AG09319 (cell line): ENCODE measurements at regions not wholly inside any gene's neighbourhood (a gene's known extent, or its start where the extent isn't known, plus 50 kb on each side); places are given as distances from the start of the nearest gene placed in this dataset.

Experiments used
- DNase-seq: peaks from one replicate; pipeline ENCODE4 v3.0.0-alpha.2; 2010; ENCODE audit warnings: low read depth; ENCODE audit errors: extremely low read depth
- CTCF ChIP-seq: IDR thresholded peaks from 2 replicates; pipeline ENCODE4 v1.5.1; 2011; ENCODE audit warnings: low read depth, mild to moderate bottlenecking, inconsistent platforms, low read length, moderate library complexity

GRCh38 chr2:200054681-200055468, 99.5 kb downstream of the MAIP1 start:
- no peak for DNase-seq
- TF ChIP-seq CTCF, result no peak

GRCh38 chr2:200056105-200056504, 100.7 kb downstream of the MAIP1 start:
- no peak for TF ChIP-seq CTCF
- DNase-seq, result no peak

- no peak for DNase-seq
- no peak for TF ChIP-seq CTCF
Observed at GRCh38 chr2:200063155-200063554, 107.8 kb downstream of the MAIP1 start.

- no peak for DNase-seq
- no peak for TF ChIP-seq CTCF
Observed at GRCh38 chr2:200064879-200065278, 109.5 kb downstream of the MAIP1 start.

- no peak for TF ChIP-seq CTCF
- DNase-seq, result no peak
Observed at GRCh38 chr2:200065477-200065876, 110.1 kb downstream of the MAIP1 start.

- DNase-seq, result no peak
- no peak for TF ChIP-seq CTCF
Observed at GRCh38 chr2:200066417-200066816, 111.0 kb downstream of the MAIP1 start.

GRCh38 chr2:200068642-200069041, 113.3 kb downstream of the MAIP1 start:
- TF ChIP-seq CTCF, result no peak
- no peak for DNase-seq
